GM23338 (cell line): ENCODE measurements at regions not wholly inside any gene's neighbourhood (a gene's known extent, or its start where the extent isn't known, plus 50 kb on each side); places are given as distances from the start of the nearest gene placed in this dataset.

Experiments
- EZH2phosphoT487 ChIP-seq: fragments of 200-600 bp; sonication (generic); IDR thresholded peaks from one replicate; pipeline ENCODE4 v1.8.1; 2018; ENCODE audit warnings: antibody characterized with exemption; ENCODE audit not compliant: unreplicated experiment
- STAT1 ChIP-seq: IDR thresholded peaks from one replicate; pipeline ENCODE4 v1.6.1; 2016; ENCODE audit warnings: antibody characterized with exemption; ENCODE audit not compliant: unreplicated experiment
- ZNF462 ChIP-seq: fragments of 250-450 bp; sonication (Bioruptor Pico); IDR thresholded peaks from 2 replicates; pipeline ENCODE4 v1.5.0; 2020; ENCODE audit warnings: mild to moderate bottlenecking, moderate library complexity
- TF ChIP-seq, protein P1 (sequence below): IDR thresholded peaks from one replicate; pipeline ENCODE4 v1.6.1; 2018; ENCODE audit warnings: antibody characterized with exemption; ENCODE audit not compliant: unreplicated experiment
- TF ChIP-seq, protein P2 (sequence below): IDR thresholded peaks from 2 replicates; pipeline ENCODE4 v1.6.1; 2016; ENCODE audit warnings: antibody characterized with exemption

DNA sequence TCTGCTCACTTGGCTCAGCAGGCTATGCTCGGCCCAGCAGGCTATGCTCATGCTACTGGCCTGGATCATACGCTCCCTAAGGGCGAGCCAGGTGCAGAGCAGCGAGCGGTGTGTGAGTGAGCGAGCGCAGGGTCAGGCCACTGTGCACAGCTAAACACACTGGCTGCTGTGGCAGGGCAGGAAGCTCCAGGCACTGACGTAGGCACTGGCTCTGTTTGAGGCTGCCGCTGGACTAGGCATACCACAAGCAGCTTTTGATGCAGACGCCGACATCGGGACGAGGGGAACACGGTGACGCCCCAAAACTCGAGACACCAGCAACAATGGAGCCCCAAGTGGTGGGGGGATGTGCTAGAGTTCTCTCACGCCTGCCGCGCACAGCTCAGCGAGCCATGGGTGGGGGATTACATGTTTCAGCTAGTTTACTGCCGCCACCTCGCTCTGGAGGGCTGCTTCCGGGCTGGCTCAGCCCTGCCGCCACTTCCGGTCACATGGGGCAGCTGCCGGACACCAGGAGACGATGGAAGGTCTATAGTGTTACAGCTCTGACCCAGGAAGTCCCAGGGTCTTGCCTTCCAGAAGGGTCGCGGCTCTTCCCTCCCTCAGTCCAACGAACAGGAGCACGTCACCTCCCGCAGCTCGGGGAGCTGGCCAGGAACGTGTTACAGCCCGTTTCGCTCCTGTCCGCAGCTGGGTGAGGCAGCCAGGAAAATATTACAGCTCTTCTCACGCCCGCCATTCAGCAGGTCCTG is 1176.9 kb upstream of the LRRTM1 start (continued):
- TF ChIP-seq ZNF462 (no peak), STAT1 (no peak), EZH2phosphoT487 (no peak)
- TF ChIP-seq, protein P1, sequence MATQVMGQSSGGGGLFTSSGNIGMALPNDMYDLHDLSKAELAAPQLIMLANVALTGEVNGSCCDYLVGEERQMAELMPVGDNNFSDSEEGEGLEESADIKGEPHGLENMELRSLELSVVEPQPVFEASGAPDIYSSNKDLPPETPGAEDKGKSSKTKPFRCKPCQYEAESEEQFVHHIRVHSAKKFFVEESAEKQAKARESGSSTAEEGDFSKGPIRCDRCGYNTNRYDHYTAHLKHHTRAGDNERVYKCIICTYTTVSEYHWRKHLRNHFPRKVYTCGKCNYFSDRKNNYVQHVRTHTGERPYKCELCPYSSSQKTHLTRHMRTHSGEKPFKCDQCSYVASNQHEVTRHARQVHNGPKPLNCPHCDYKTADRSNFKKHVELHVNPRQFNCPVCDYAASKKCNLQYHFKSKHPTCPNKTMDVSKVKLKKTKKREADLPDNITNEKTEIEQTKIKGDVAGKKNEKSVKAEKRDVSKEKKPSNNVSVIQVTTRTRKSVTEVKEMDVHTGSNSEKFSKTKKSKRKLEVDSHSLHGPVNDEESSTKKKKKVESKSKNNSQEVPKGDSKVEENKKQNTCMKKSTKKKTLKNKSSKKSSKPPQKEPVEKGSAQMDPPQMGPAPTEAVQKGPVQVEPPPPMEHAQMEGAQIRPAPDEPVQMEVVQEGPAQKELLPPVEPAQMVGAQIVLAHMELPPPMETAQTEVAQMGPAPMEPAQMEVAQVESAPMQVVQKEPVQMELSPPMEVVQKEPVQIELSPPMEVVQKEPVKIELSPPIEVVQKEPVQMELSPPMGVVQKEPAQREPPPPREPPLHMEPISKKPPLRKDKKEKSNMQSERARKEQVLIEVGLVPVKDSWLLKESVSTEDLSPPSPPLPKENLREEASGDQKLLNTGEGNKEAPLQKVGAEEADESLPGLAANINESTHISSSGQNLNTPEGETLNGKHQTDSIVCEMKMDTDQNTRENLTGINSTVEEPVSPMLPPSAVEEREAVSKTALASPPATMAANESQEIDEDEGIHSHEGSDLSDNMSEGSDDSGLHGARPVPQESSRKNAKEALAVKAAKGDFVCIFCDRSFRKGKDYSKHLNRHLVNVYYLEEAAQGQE = no peak
- TF ChIP-seq, protein P2, sequence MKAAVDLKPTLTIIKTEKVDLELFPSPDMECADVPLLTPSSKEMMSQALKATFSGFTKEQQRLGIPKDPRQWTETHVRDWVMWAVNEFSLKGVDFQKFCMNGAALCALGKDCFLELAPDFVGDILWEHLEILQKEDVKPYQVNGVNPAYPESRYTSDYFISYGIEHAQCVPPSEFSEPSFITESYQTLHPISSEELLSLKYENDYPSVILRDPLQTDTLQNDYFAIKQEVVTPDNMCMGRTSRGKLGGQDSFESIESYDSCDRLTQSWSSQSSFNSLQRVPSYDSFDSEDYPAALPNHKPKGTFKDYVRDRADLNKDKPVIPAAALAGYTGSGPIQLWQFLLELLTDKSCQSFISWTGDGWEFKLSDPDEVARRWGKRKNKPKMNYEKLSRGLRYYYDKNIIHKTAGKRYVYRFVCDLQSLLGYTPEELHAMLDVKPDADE = no peak
